Esophagus squamous epithelium (tissue), 4 donors: ENCODE measurements at regions not wholly inside any gene's neighbourhood (a gene's known extent, or its start where the extent isn't known, plus 50 kb on each side); places are given as distances from the start of the nearest gene placed in this dataset.

Experiments used
- POLR2A ChIP-seq, 4 donors: fragments of 450-650 bp; IDR thresholded peaks; one replicate each; pipeline ENCODE4 v1.6.1; 2017; ENCODE audit warnings: antibody characterized with exemption in 4 of 4, mild to moderate bottlenecking in 4 of 4, moderate library complexity in 3 of 4
- TF ChIP-seq, protein P1 (sequence below), 6 experiments: fragments of 450-650 bp in 4 of 6; fragments of 200-600 bp in 2 of 6; sonication (generic) in 2 of 6; IDR thresholded peaks; one replicate each; pipeline ENCODE4 v1.5.1; 2016 to 2019; ENCODE audit warnings: antibody characterized with exemption in 6 of 6, mild to moderate bottlenecking in 4 of 6, moderate library complexity in 4 of 6

DNA sequence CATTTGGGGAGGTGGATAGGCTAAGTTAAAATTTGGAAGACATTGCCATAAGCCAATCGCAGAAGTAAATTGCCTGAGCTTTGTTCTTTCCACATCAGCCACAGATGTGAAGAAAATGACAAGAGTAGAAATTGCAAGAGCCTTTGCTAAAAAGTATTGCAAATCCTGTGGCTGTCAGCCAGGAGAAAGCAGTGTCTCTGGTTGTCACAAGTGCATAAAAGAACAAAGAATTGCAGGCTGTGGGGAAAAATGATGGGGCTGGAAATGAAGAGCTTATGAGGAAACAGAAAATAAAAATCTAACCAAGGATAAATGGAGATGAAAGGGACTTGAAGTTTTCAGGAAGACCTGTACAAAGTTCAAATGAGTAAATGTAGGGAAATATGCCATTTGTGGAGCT is 344.8 kb downstream of the CSNK1G3 start:
- TF ChIP-seq, protein P1, sequence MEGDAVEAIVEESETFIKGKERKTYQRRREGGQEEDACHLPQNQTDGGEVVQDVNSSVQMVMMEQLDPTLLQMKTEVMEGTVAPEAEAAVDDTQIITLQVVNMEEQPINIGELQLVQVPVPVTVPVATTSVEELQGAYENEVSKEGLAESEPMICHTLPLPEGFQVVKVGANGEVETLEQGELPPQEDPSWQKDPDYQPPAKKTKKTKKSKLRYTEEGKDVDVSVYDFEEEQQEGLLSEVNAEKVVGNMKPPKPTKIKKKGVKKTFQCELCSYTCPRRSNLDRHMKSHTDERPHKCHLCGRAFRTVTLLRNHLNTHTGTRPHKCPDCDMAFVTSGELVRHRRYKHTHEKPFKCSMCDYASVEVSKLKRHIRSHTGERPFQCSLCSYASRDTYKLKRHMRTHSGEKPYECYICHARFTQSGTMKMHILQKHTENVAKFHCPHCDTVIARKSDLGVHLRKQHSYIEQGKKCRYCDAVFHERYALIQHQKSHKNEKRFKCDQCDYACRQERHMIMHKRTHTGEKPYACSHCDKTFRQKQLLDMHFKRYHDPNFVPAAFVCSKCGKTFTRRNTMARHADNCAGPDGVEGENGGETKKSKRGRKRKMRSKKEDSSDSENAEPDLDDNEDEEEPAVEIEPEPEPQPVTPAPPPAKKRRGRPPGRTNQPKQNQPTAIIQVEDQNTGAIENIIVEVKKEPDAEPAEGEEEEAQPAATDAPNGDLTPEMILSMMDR (IDR thresholded peaks at IDR 0.05) = no peak
- TF ChIP-seq POLR2A (IDR thresholded peaks at IDR 0.05) = no peak
